ENCODE measurements at regions not wholly inside any gene's neighbourhood (a gene's known extent, or its start where the extent isn't known, plus 50 kb on each side); places are given as distances from the start of the nearest gene placed in this dataset.
"Not testable (repeated sequence)": the region's sequence is repeated elsewhere in the genome, so short reads cannot be mapped to it uniquely, and the experiment has no call there.

DNA sequence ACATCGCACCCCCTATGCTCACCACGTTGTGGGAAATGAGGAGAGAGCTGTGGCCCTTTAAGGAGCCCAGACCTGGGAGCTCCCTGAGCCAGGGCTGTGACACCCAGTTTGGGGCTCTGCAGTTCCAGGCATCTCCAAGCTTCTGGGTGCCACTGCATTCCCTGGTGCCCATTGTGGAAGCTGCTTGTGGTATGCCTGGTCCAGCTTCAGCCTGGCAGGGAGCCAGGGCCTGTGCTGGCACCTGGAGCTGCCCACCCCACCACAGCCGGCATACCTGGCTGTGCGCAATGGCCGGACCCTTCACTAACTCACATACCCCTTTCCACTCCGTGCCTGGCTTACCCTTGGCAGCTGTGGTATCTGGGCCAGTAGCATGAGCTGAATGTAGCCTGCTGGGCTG is 107.9 kb upstream of the OR4E1 start:
- no peak overlapping the region for H3K4me3 ChIP-seq (ENCODE audit: low read length)
- TF ChIP-seq, protein P1, sequence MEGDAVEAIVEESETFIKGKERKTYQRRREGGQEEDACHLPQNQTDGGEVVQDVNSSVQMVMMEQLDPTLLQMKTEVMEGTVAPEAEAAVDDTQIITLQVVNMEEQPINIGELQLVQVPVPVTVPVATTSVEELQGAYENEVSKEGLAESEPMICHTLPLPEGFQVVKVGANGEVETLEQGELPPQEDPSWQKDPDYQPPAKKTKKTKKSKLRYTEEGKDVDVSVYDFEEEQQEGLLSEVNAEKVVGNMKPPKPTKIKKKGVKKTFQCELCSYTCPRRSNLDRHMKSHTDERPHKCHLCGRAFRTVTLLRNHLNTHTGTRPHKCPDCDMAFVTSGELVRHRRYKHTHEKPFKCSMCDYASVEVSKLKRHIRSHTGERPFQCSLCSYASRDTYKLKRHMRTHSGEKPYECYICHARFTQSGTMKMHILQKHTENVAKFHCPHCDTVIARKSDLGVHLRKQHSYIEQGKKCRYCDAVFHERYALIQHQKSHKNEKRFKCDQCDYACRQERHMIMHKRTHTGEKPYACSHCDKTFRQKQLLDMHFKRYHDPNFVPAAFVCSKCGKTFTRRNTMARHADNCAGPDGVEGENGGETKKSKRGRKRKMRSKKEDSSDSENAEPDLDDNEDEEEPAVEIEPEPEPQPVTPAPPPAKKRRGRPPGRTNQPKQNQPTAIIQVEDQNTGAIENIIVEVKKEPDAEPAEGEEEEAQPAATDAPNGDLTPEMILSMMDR (conservative IDR thresholded peaks at IDR 0.05; ENCODE audit: low read depth, low read length): no peak
- DNase-seq (ENCODE audit: low read depth): no peak

DNA sequence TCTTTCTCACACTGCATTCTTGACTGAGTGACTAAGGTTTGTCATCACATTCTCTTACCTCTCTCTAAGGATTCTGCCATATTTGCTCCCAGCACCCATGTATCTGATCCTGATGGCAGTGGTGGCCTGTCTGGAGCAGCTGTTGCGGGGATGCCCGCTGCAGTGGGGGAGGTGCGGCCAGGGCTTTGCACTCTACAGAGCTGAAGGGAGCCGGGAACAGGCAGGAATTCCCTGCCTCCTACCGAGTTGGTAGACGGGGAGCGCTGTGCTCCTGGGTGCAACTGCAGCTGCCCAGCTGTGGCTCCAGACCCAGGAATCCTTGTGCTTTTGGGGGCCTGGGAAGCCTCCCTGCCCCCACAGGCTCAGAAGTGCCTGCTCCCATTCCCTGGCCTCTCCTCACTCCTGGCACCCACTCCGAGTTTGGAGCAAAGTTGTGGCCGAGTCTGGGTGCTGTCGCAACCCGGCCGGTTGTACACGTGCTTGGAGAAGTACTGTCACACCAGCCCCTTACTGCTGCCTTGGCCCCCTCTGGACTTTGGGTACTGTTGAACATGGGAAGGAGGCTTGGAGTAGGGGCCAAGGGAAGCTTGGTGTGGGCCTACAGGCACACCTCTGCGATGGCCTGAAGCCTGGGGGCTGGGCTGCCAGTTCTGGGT is 106.9 kb upstream of the OR4E1 start:
- TF ChIP-seq, protein P1 (conservative IDR thresholded peaks at IDR 0.05; ENCODE audit: low read depth, low read length): no peak
- no peak overlapping the region for H3K4me3 ChIP-seq (ENCODE audit: low read length)
- DNase-seq (ENCODE audit: low read depth): no peak

DNA sequence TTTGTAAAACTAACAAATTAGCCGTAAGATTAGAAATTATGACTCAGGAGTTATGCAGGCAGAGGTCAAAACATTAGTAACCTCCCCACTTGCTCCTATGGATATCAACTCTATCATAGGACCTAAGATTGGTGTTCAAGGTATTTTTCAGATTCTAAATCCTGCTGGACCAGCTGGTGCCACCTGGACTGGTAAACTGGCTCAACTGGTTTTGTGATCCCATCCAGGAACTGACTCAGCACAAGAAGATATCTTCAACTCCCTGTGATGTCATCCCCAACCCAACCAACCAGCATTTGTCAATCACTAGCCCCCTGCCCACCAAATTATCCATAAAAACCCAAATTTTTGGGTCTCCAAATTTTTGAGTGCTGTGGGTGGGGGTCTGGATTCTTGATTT is 98.1 kb upstream of the OR4E1 start:
- TF ChIP-seq, protein P1 (conservative IDR thresholded peaks at IDR 0.05; ENCODE audit: low read depth, low read length): no peak
- DNase-seq (ENCODE audit: low read depth): no peak
- H3K4me3 ChIP-seq (ENCODE audit: low read length): no peak overlapping the region

DNA sequence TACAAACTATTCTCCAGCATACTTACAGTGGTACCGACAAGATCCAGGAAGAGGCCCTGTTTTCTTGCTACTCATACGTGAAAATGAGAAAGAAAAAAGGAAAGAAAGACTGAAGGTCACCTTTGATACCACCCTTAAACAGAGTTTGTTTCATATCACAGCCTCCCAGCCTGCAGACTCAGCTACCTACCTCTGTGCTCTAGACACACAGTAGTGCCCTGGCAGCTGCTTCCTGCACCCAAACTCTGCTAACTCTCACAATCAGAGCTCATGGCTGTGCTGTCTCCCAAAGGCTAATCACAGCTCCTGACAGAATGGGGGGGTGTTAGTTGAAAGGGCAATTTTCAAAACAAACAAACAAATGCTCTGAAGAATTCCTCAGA is 95.2 kb upstream of the OR4E1 start:
- no peak overlapping the region for H3K4me3 ChIP-seq (ENCODE audit: low read length)
- TF ChIP-seq, protein P1 (conservative IDR thresholded peaks at IDR 0.05; ENCODE audit: low read depth, low read length): no peak
- no peak for DNase-seq (ENCODE audit: low read depth)

DNA sequence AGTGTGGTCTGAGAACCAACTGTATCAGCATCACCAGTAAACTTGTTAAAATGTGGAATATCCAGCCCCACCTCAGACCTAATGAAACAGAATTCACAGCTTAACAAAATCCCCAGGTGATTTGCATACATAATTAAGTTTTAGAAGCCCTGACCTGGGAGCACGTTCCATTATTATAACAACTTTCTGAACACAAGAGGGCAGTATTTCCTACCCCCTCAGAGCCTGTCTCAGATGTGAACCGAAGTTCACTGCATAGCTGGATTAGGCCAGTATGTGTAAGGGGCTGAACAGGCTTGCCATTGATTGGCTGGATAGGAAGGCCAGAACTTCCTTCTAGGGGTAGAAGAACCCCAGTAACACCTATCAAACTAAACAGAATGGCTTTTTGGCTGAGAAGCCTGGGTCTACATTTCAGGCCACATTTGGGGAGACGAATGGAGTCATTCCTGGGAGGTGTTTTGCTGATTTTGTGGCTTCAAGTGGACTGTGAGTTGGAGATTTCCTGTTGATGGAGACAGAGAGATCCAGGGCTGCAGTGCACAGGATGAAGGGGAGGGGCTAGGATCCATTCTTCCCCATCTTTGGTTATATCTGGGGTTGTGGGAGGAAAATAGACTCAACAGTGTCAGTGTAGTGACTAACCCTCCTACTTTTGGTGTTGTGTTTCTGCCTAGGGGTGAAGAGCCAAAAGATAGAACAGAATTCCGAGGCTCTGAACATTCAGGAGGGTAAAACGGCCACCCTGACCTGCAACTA is 94.7 kb upstream of the OR4E1 start:
- TF ChIP-seq, protein P1 (conservative IDR thresholded peaks at IDR 0.05; ENCODE audit: low read depth, low read length): peak; percentile 58
- DNase-seq (ENCODE audit: low read depth): no peak
- H3K4me3 ChIP-seq (ENCODE audit: low read length): no peak overlapping the region

DNA sequence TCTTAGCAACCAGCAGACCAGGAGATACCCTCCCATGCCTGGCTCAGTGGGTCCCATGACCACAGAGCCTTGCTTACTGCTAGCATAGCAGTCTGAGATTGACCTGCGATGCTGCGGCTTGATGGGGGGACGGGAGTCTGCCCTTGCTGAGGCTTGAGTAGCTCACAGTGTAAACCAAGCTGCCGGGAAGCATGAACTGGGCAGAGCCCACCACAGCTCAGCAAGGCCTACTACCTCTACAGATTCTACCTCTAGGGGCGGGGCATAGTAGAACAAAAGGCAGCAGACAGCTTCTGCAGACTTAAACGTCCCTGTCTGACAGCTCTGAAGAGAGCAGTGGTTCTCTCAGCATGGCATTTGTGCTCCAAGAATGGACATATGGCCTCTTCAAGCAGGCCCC is 86.7 kb upstream of the OR4E1 start:
- H3K4me3 ChIP-seq (ENCODE audit: low read length); DNase-seq (ENCODE audit: low read depth): not testable (repeated sequence)

DNA sequence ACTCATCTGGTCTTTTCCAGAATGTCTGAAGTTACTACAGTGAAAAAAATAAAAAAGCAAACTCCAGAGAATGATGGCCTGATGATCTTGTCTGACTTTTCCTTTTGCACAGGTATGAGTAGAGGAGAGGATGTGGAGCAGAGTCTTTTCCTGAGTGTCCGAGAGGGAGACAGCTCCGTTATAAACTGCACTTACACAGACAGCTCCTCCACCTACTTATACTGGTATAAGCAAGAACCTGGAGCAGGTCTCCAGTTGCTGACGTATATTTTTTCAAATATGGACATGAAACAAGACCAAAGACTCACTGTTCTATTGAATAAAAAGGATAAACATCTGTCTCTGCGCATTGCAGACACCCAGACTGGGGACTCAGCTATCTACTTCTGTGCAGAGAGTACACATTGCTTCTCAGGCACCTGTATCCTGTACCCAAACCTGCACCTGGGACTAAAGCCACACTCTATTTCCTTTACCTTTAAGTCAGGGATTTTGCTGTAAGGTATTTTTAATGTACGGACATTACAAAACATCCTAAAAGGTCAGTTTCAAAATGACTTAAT is 75.8 kb upstream of the OR4E1 start:
- no peak overlapping the region for H3K4me3 ChIP-seq (ENCODE audit: low read length)
- no peak for DNase-seq (ENCODE audit: low read depth)

More for the DNA sequence above, 75.8 kb upstream of the OR4E1 start:
- TF ChIP-seq, protein P1 (conservative IDR thresholded peaks at IDR 0.05; ENCODE audit: low read depth, low read length): no peak

All from retinal pigment epithelial cell (primary cell).